ENCODE measurements at regions not wholly inside any gene's neighbourhood (a gene's known extent, or its start where the extent isn't known, plus 50 kb on each side); places are given as distances from the start of the nearest gene placed in this dataset.

DNA sequence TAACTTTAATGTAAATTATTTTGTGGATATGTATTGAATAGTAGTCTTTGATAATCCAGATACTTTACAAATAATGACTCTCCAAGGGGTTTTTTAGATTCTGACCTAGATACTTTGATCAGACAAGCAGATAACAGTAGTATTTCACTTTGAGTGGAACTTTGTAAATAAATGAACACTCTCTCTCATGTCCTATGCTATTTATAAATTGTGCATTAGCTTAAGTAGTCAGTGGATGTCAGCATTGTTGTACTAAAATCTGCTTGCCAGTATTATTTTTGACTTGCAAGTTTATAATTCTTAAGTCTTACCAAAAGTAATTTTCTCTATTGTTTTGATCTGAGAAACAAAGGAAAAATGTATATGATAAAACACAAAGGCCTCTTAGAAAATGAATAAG lies 1113.1 kb upstream of the NRXN1 start:
- TF ChIP-seq, protein P1, sequence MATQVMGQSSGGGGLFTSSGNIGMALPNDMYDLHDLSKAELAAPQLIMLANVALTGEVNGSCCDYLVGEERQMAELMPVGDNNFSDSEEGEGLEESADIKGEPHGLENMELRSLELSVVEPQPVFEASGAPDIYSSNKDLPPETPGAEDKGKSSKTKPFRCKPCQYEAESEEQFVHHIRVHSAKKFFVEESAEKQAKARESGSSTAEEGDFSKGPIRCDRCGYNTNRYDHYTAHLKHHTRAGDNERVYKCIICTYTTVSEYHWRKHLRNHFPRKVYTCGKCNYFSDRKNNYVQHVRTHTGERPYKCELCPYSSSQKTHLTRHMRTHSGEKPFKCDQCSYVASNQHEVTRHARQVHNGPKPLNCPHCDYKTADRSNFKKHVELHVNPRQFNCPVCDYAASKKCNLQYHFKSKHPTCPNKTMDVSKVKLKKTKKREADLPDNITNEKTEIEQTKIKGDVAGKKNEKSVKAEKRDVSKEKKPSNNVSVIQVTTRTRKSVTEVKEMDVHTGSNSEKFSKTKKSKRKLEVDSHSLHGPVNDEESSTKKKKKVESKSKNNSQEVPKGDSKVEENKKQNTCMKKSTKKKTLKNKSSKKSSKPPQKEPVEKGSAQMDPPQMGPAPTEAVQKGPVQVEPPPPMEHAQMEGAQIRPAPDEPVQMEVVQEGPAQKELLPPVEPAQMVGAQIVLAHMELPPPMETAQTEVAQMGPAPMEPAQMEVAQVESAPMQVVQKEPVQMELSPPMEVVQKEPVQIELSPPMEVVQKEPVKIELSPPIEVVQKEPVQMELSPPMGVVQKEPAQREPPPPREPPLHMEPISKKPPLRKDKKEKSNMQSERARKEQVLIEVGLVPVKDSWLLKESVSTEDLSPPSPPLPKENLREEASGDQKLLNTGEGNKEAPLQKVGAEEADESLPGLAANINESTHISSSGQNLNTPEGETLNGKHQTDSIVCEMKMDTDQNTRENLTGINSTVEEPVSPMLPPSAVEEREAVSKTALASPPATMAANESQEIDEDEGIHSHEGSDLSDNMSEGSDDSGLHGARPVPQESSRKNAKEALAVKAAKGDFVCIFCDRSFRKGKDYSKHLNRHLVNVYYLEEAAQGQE (IDR thresholded peaks at IDR 0.05; ENCODE audit: insufficient read depth in 1 of 2, low read depth in 2 of 2, low read length in 2 of 2), result no peak
- TF ChIP-seq POLR2AphosphoS5 (IDR thresholded peaks at IDR 0.05; ENCODE audit: low read depth, low read length) (no peak), SIN3A (IDR thresholded peaks at IDR 0.05; ENCODE audit: borderline replicate concordance, insufficient read depth, low read length) (no peak), TAF1 (IDR thresholded peaks at IDR 0.05; ENCODE audit: borderline replicate concordance, insufficient read depth, low read length) (no peak)

Measured in PFSK-1 (cell line).